Naive B cell (primary cell): ENCODE measurements at regions not wholly inside any gene's neighbourhood (a gene's known extent, or its start where the extent isn't known, plus 50 kb on each side); places are given as distances from the start of the nearest gene placed in this dataset.
A peak's percentile ranks its signal among the peaks of the same experiment; 100 is the strongest.
"Not testable (repeated sequence)": the region's sequence is repeated elsewhere in the genome, so short reads cannot be mapped to it uniquely, and the experiment has no call there.

Source experiments
- ATAC-seq, 2 donors: fragments of 150-1000 bp; cut with Tn5 transposase; 2 replicates each; pipeline ENCODE4 v1.10.0; 2021; ENCODE audit warnings: low read depth in 2 of 2, mild to moderate bottlenecking in 2 of 2, moderate library complexity in 2 of 2
- DNase-seq: peaks from one replicate; pipeline ENCODE4 v3.0.0; 2022
- H3K27ac Mint-ChIP-seq, 6 donors: one replicate each; pipeline ENCODE4 v1.8.0; 2020 to 2022; ENCODE audit warnings: mild to moderate bottlenecking in 6 of 6, mixed read lengths in 6 of 6, moderate library complexity in 5 of 6, inconsistent platforms in 2 of 6
- H3K27me3 Mint-ChIP-seq, 3 donors: one replicate each; pipeline ENCODE4 v1.8.0; 2021 to 2022; ENCODE audit warnings: mixed read lengths in 3 of 3, mild to moderate bottlenecking in 1 of 3
- H3K36me3 Mint-ChIP-seq, 2 donors: one replicate each; pipeline ENCODE4 v1.8.0; 2020 to 2022; ENCODE audit warnings: mixed read lengths in 2 of 2, inconsistent platforms in 1 of 2, mild to moderate bottlenecking in 1 of 2
- H3K4me1 Mint-ChIP-seq, 3 donors: one replicate each; pipeline ENCODE4 v1.8.0; 2020 to 2022; ENCODE audit warnings: mixed read lengths in 3 of 3, inconsistent platforms in 1 of 3, mild to moderate bottlenecking in 1 of 3, moderate library complexity in 1 of 3
- H3K4me3 Mint-ChIP-seq, 8 donors: one replicate each; pipeline ENCODE4 v1.8.0; 2020 to 2022; ENCODE audit warnings: mild to moderate bottlenecking in 8 of 8, mixed read lengths in 8 of 8, moderate library complexity in 8 of 8, inconsistent platforms in 2 of 8
- H3K9me3 Mint-ChIP-seq, 7 donors: one replicate each; pipeline ENCODE4 v1.8.0; 2020 to 2022; ENCODE audit warnings: mixed read lengths in 7 of 7, mild to moderate bottlenecking in 5 of 7, inconsistent platforms in 2 of 7, moderate library complexity in 1 of 7

DNA sequence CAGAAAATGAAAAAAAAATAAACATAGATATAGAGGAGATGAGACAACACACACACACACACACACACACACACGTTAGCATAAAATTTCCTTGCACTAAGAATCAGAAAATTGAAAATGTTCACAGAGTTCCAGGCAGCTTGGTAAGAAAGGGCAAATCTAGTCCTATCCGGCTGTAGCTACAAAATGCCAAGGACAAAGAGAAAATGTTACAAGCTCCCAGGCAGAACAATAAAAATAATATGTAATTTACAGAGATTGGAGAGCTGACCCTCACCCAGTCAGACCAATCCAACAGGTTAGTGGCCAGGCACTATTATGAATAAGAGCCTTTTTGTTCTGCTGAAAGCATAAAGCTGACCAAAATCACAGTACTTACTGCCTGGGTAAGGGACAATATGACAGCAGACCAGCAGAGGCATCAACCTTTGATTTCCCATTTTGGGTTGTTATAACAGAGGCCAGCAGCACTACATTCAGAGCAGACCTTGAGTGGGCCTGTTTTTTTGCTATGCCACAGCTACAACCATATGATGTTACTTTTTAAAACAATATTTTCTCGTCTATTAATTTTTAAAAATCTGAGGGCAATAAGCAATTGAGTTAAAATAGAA lies 892.6 kb downstream of the TAF11L14 start:
- no peak for DNase-seq
- H3K4me1 Mint-ChIP-seq, result no peaks in the 10 kb centered on the region
- H3K9me3 Mint-ChIP-seq, result peaks cover 0 to 1% (median 0%) of the 10 kb centered on the region in 7 donors
- H3K4me3 Mint-ChIP-seq, result no peak overlapping the region
- no peak overlapping the region for H3K27ac Mint-ChIP-seq
- H3K27me3 Mint-ChIP-seq, result no peaks in the 10 kb centered on the region
- ATAC-seq, result no peak
- H3K36me3 Mint-ChIP-seq, result no peaks in the 10 kb centered on the region

DNA sequence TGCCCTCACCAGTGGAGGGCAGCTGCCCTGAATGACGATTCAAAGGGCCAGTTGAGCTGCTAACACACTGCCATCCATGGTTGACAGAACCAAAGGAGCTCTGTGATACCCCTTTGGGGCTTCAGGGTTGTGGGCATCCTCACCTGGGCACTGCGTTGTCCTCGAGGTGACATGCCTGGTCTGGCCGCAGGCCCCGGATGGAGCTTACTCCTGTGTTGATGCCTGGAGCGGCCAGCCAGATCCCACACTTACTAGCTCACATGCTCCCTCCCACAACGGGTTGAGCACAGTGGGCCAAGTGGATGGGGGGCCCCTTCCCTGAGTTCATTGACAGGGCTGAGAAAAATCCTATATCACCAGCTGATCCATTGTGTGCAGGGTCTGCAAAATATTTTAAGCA lies 898.9 kb downstream of the TAF11L14 start:
- Mint-ChIP-seq H3K9me3 (peaks cover 0 to 5% (median 0%) of the 10 kb centered on the region in 7 donors), H3K36me3 (no peaks in the 10 kb centered on the region), H3K4me1 (no peaks in the 10 kb centered on the region), H3K4me3 (no peak overlapping the region), H3K27me3 (no peaks in the 10 kb centered on the region), H3K27ac (no peak overlapping the region)
- DNase-seq (no peak), ATAC-seq (no peak)

DNA sequence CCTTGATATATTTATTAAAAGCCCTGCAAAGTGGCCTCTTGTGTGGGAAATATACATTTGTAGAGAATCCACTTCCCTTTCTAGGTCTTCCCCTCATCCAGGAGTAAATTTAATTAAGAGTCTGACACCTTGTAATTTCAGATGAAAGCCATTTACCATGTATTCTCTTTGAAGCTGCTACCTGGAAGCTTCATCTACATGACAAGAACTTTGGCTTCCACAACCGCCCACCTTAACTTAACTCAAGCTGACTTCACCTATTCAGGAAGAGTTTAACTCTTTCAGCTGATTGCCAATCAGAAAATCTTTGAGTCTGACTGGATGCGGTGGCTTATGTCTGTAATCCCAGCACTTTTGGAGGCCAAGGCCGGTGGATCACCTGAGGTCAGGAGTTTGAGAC lies 899.9 kb downstream of the TAF11L14 start:
- DNase-seq (no peak), ATAC-seq (no peak)
- H3K4me1 Mint-ChIP-seq, result no peaks in the 10 kb centered on the region
- H3K9me3 Mint-ChIP-seq, result peaks cover 0 to 5% (median 0%) of the 10 kb centered on the region in 7 donors
- no peaks in the 10 kb centered on the region for H3K36me3 Mint-ChIP-seq
- H3K27ac Mint-ChIP-seq, result no peak overlapping the region
- H3K4me3 Mint-ChIP-seq, result no peak overlapping the region
- H3K27me3 Mint-ChIP-seq, result no peaks in the 10 kb centered on the region

DNA sequence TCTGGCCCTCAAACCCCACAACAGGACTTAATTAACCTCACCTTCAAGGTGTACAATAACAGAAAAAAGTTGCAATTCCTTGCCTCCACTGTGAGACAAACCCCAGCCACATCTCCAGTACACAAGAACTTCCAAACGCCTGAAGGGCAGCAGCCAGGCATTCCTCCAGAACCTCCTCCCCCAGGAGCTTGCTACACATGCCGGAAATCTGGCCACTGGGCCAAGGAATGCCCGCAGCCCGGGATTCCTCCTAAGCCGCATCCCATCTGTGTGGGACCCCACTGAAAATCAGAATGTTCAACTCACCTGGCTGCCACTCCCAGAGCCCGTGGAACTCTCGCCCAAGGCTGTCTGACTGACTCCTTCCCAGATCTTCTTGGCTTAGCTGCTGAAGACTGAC lies 901.5 kb downstream of the TAF11L14 start:
- not testable (repeated sequence) for DNase-seq, H3K4me1 Mint-ChIP-seq, H3K27ac Mint-ChIP-seq, H3K27me3 Mint-ChIP-seq, H3K9me3 Mint-ChIP-seq, H3K36me3 Mint-ChIP-seq, H3K4me3 Mint-ChIP-seq, ATAC-seq

DNA sequence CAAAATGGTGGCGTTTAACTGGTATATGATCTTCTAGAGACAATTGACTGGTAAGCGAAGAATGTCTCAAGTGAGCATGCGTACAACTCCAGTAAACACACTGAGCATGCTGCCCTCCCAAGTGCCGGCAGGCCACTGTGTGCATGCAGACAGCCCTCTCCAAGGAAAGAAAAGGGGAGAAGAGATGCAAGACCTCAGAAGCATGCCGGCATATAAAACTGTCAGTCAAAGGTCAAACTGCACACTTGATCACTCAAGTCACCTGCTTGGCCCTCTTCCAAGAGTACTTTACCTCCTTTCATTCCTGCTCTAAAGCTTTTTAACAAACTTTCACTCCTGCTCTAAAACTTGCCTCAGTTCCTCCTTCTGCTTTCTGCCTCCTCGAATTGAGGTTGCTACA lies 910.2 kb downstream of the TAF11L14 start:
- Mint-ChIP-seq H3K27ac (no peak overlapping the region), H3K4me1 (no peaks in the 10 kb centered on the region), H3K4me3 (no peak overlapping the region)

DNA sequence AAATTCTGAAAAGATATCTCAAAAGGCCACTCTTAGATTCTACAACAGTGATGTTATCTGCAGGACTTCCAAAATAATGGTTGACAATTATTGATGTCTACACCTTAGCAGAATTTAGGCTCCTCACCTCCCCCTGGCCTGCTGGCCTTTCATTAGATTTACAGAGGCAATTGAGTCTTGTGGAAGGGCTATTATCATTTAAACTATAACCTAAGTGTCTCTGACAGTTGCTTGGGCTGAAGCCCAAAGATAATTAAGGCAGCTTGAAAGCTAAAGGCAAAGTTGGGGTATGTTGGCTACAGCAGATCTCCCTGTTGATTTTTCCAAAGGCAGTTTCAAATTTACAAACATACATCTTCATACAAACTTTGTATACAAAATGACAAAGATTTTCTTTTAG lies 912.3 kb downstream of the TAF11L14 start:
- ATAC-seq (no peak), DNase-seq (no peak)
- Mint-ChIP-seq H3K27ac (no peak overlapping the region), H3K36me3 (no peaks in the 10 kb centered on the region), H3K27me3 (no peaks in the 10 kb centered on the region), H3K4me1 (no peaks in the 10 kb centered on the region), H3K4me3 (no peak overlapping the region), H3K9me3 (peaks cover 0 to 23% (median 12%) of the 10 kb centered on the region in 7 donors)

More for the DNA sequence above, 910.2 kb downstream of the TAF11L14 start:
- DNase-seq (no peak), ATAC-seq (no peak)
- H3K36me3 Mint-ChIP-seq, result no peaks in the 10 kb centered on the region
- peaks cover 0 to 19% (median 10%) of the 10 kb centered on the region in 7 donors for H3K9me3 Mint-ChIP-seq
- H3K27me3 Mint-ChIP-seq, result no peaks in the 10 kb centered on the region

DNA sequence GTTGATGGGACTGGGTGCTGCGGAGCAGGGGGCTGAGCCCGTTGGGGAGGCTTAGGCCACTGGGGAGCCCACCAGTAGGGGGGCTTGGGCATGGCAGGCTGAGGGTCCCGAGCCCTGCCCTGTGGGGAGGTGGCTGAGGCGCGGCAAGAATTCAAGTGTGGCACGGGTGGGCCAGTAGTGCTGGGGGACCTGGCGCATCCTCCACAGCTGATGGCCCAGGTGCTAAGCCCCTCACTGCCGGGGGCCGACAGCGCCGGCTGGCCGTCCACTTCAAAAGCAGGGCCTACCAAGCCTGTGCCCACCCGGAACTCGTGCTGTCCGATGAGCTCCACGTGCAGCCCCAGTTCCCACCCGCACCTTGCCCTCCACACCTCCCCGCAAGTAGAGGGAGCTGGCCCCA lies 917.5 kb downstream of the TAF11L14 start:
- H3K36me3 Mint-ChIP-seq, result no peaks in the 10 kb centered on the region
- no peak overlapping the region for H3K27ac Mint-ChIP-seq
- DNase-seq (no peak), ATAC-seq (no peak)
- H3K9me3 Mint-ChIP-seq, result peaks cover 6 to 24% (median 13%) of the 10 kb centered on the region in 7 donors
- no peaks in the 10 kb centered on the region for H3K27me3 Mint-ChIP-seq
- no peaks in the 10 kb centered on the region for H3K4me1 Mint-ChIP-seq
- no peak overlapping the region for H3K4me3 Mint-ChIP-seq

DNA sequence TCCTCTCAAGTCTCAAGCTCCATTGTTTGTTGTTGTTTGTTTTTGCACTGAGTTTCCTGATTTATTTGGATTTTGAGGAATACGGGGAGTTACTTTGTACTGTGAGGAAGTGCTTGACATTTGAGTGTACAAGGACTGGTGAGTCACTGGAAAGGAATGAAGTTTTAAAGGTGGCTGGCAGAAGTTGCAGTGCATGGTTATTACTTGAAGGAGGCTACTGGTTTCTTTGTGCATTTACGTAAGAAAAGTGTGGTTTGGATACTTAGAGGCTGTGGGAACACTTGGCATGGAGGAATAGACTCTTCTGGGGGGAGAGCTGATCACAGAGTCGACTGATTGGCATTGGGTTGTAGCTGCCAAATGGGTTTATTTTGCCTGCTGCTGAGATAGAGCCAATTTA lies 919.0 kb downstream of the TAF11L14 start:
- no peaks in the 10 kb centered on the region for H3K4me1 Mint-ChIP-seq
- ATAC-seq, result no peak
- peaks cover 6 to 24% (median 12%) of the 10 kb centered on the region in 7 donors for H3K9me3 Mint-ChIP-seq
- H3K4me3 Mint-ChIP-seq, result peak overlapping the region in 1 of 8 donors; percentile 22
- DNase-seq, result no peak
- H3K36me3 Mint-ChIP-seq, result no peaks in the 10 kb centered on the region
- no peaks in the 10 kb centered on the region for H3K27me3 Mint-ChIP-seq
- H3K27ac Mint-ChIP-seq, result peak overlapping the region in 1 of 6 donors; percentile 59

DNA sequence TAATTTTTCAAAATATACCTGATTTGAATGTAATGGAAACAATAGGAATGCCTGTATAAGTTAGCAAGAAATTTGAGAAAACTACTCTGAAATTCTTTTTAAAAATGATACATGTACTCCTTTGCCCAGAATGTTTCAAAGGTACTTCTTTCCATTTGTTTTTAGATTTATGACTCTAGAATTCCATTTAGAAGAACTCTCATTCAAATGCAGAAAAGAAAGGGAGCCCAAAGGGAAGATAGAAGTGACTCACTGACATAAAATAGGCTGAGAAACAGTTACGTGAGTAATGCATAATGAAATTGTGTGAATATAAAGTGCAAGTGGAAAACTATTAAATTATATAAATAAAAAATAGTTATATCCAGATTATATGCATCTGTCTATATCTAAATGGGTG lies 926.3 kb downstream of the TAF11L14 start:
- H3K27me3 Mint-ChIP-seq, result no peaks in the 10 kb centered on the region
- no peaks in the 10 kb centered on the region for H3K4me1 Mint-ChIP-seq
- H3K4me3 Mint-ChIP-seq, result no peak overlapping the region
- DNase-seq (no peak), ATAC-seq (no peak)
- H3K36me3 Mint-ChIP-seq, result no peaks in the 10 kb centered on the region
- peaks cover 0 to 1% (median 0%) of the 10 kb centered on the region in 7 donors for H3K9me3 Mint-ChIP-seq
- no peak overlapping the region for H3K27ac Mint-ChIP-seq

DNA sequence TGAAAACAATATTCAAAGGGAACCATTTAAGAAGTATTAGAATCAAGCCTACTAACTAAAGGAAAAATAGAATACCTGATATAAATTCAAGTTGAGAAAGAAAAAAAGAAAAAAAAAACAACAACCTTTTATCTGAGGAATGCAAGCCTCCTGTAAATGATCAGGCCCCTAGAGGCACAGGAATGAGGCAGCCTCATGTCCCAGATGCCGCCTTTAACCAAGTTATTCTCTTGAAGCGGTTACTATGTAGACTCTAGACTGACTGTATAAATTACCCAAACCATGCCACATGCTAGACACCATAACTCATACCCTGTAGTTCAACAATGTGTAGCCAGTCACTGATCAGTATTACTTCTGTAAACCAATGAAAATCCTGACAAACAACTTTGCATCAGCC lies 929.6 kb downstream of the TAF11L14 start:
- DNase-seq, result no peak
- Mint-ChIP-seq H3K36me3 (no peaks in the 10 kb centered on the region), H3K4me1 (no peaks in the 10 kb centered on the region), H3K27me3 (no peaks in the 10 kb centered on the region), H3K9me3 (peaks cover 0 to 6% (median 0%) of the 10 kb centered on the region in 7 donors), H3K27ac (no peak overlapping the region), H3K4me3 (no peak overlapping the region)
- no peak for ATAC-seq

DNA sequence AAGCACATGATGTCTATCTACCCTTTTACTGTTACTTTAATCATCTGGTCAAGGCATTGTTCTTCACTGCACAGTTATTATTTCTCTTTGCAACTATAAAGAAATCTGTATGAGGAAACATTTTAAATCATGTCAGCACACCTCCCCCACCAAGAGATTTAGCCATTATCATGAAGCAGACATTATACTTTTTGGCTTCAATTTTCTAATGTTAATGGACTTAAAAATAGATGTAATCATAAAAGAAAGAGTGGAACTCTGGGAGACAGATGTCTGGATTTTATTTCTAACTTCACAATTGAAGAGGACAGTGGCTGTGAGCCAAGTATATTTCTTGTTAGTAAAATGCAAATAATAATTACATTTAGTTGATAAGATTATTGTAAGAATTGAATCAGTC lies 932.4 kb downstream of the TAF11L14 start:
- Mint-ChIP-seq H3K27me3 (no peaks in the 10 kb centered on the region), H3K4me1 (no peaks in the 10 kb centered on the region)

DNA sequence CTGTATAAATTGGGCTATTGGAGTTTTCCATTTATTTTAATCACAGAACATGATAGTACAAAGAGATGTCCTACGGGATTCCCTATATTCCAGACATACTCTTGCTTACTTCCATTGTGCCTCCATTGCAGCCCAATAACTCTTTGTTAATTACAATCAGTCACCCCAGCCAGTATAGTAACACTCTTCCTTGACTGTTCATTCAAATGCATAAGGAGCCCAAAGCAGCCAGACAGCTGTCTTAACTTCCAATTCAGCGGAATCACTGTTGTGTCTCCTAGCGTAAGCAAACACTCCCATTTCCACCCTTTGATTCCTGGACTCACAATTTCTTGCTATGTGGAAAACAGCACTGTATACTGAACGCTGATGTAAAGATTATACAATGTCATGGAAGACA lies 942.3 kb downstream of the TAF11L14 start:
- no peaks in the 10 kb centered on the region for H3K27me3 Mint-ChIP-seq
- peaks cover 0 to 4% (median 0%) of the 10 kb centered on the region in 7 donors for H3K9me3 Mint-ChIP-seq
- no peak overlapping the region for H3K4me3 Mint-ChIP-seq
- ATAC-seq (no peak), DNase-seq (no peak)
- no peaks in the 10 kb centered on the region for H3K4me1 Mint-ChIP-seq
- H3K27ac Mint-ChIP-seq, result no peak overlapping the region
- H3K36me3 Mint-ChIP-seq, result no peaks in the 10 kb centered on the region

More for the DNA sequence above, 932.4 kb downstream of the TAF11L14 start:
- H3K27ac Mint-ChIP-seq, result no peak overlapping the region
- peaks cover 0 to 6% (median 0%) of the 10 kb centered on the region in 7 donors for H3K9me3 Mint-ChIP-seq
- DNase-seq (no peak), ATAC-seq (no peak)
- H3K4me3 Mint-ChIP-seq, result no peak overlapping the region
- H3K36me3 Mint-ChIP-seq, result no peaks in the 10 kb centered on the region

DNA sequence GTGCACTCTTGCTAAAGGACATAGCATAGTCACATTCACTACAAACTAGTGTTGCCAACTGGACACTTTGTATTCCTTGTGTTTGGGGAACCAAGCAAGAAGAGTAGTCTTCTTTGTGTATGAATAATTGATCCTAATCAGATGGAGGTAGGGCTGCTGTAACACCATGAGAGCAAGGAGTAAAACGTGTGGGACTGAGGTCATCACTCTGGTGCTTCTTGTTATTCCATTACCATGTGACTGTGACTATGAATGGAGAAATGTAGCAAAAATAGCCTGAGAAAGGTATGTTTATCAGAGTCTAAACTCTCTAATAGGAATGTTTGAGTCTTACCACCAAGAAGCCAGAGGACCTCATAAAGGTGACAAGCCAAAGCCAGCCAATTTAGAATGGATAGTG lies 966.9 kb downstream of the TAF11L14 start:
- DNase-seq (no peak), ATAC-seq (no peak)
- Mint-ChIP-seq H3K9me3 (peaks cover 0 to 1% (median 0%) of the 10 kb centered on the region in 7 donors), H3K4me3 (no peak overlapping the region), H3K4me1 (no peaks in the 10 kb centered on the region), H3K36me3 (no peaks in the 10 kb centered on the region), H3K27ac (no peak overlapping the region), H3K27me3 (no peaks in the 10 kb centered on the region)

DNA sequence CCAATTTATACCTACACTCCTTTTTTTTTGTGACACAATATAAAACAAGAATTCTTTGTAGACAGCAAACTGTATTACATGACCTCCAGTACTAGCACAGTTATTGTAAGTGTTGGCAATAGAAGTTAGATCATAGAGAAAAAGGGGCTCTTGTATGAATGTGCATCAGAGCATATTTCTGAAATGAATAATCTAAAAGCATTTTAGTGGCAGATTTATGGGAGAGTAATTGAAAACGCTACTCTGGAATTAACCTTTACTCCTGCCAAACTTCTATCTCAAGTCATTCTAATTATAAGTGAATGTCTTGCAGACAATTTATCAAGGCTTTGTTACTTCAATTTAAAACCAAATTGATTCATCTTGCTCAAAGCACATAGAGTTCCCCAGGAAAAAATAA lies 968.1 kb downstream of the TAF11L14 start:
- H3K9me3 Mint-ChIP-seq, result peaks cover 0 to 1% (median 0%) of the 10 kb centered on the region in 7 donors
- no peak overlapping the region for H3K27ac Mint-ChIP-seq
- no peak overlapping the region for H3K4me3 Mint-ChIP-seq
- ATAC-seq (no peak), DNase-seq (no peak)
- H3K36me3 Mint-ChIP-seq, result no peaks in the 10 kb centered on the region
- H3K27me3 Mint-ChIP-seq, result no peaks in the 10 kb centered on the region
- H3K4me1 Mint-ChIP-seq, result no peaks in the 10 kb centered on the region

DNA sequence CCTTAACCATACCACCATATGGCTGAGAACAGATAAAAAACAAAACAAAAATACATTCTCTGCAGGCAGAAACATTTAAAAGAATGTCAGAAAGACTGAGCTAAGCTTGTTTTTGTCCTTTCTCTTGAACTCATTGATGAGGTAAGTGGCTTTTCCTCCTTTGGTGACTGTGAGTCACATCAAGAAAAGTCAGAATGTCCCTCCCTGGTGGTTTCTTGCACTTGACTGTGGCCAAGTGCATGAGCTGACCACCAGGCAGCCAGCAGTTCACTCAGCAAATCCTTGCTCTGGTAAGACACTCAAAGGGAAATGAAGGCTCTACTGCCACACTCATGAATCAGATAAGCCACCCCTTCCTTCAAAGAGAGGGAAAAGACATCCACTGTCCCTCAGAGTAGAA lies 970.9 kb downstream of the TAF11L14 start:
- Mint-ChIP-seq H3K4me3 (no peak overlapping the region), H3K36me3 (no peaks in the 10 kb centered on the region), H3K9me3 (peaks cover 0 to 3% (median 0%) of the 10 kb centered on the region in 7 donors), H3K27me3 (no peaks in the 10 kb centered on the region), H3K4me1 (no peaks in the 10 kb centered on the region), H3K27ac (no peak overlapping the region)
- ATAC-seq, result no peak
- DNase-seq, result no peak
